ENCODE measurements at regions not wholly inside any gene's neighbourhood (a gene's known extent, or its start where the extent isn't known, plus 50 kb on each side); places are given as distances from the start of the nearest gene placed in this dataset.

GRCh38 chr20:1832634-1833033 lies 62.6 kb upstream of the SIRPA start:
- no peaks in the 10 kb centered on the region for H4K20me1 ChIP-seq (replicated peaks; ENCODE audit: control insufficient read depth, extremely low read depth, insufficient read depth, low read length)
- dilution Hi-C loops (cut with MboI; ENCODE audit: extremely low pct_ligation_motif_present, low sequenced_read_pairs) (no loop called here), intact Hi-C loops (cut with micrococcal nuclease) (no loop called here)
- H3K9me1 ChIP-seq (replicated peaks; ENCODE audit: control insufficient read depth, extremely low read depth, insufficient read depth, low read length): no peaks in the 10 kb centered on the region
- no peak overlapping the region for H3K27ac ChIP-seq (ENCODE audit: insufficient read depth, low read depth, low read length)
- no peak overlapping the region for H3K9ac ChIP-seq (replicated peaks; ENCODE audit: extremely low read depth, insufficient read depth, low read length)
- no peak overlapping the region for H3K4me3 ChIP-seq (replicated peaks in 1 of 3; ENCODE audit: insufficient read depth in 1 of 3, low read depth in 1 of 3, low read length in 3 of 3)
- ChIA-PET POLR2A (no interaction called here), CTCF (interaction anchor here (0.8 to 4.4 kb wide), 2 partner anchors 30 to 56 kb away, joined by 3 to 17 read pairs; no protein-coding TSS in a partner anchor)
- no peak for DNase-seq (ENCODE audit: low read depth, low spot score)
- no peak for TF ChIP-seq JUN (IDR thresholded peaks at IDR 0.05; ENCODE audit: borderline replicate concordance, insufficient read depth, insufficient read length, low read depth)
- no peak for TF ChIP-seq MYC (IDR thresholded peaks at IDR 0.05; ENCODE audit: low read depth, low read length)
- TF ChIP-seq POLR2A (IDR thresholded peaks at IDR 0.05; ENCODE audit: low read depth, low read length): no peak
- no peak for TF ChIP-seq EZH2 (IDR thresholded peaks at IDR 0.05; ENCODE audit: borderline replicate concordance, low read depth, low read length, severe bottlenecking)
- no peak for TF ChIP-seq MAX (IDR thresholded peaks at IDR 0.05; ENCODE audit: insufficient read depth, insufficient read length)
- TF ChIP-seq CTCF (IDR thresholded peaks at IDR 0.05; ENCODE audit: extremely low read depth in 1 of 2, insufficient read depth in 1 of 2, low read depth in 1 of 2, low read length in 2 of 2): no peak
- no peak overlapping the region for H3K4me2 ChIP-seq (ENCODE audit: insufficient read depth, low read length)
- H3K36me3 ChIP-seq (ENCODE audit: control insufficient read depth in 2 of 2, extremely low read depth in 1 of 2, insufficient read depth in 2 of 2, low read length in 2 of 2): no peaks in the 10 kb centered on the region
- H3K4me1 ChIP-seq (ENCODE audit: control insufficient read depth, extremely low read depth, insufficient read depth, low read length): peaks cover 9% of the 10 kb centered on the region
- H3K27me3 ChIP-seq (ENCODE audit: control insufficient read depth in 2 of 2, insufficient read depth in 2 of 2, low read length in 2 of 2): peaks cover 9 to 25% of the 10 kb centered on the region in 2 experiments
- FAIRE-seq: no peak
- no peaks in the 10 kb centered on the region for H3K79me2 ChIP-seq (ENCODE audit: control insufficient read depth, insufficient read depth, low read length)
- H2AFZ ChIP-seq (ENCODE audit: low read depth, low read length): no peak overlapping the region
- BruUV-seq (replicated peaks): no TSS peak
- H3K9me3 ChIP-seq (replicated peaks; ENCODE audit: control insufficient read depth, insufficient read depth, low read length): no peaks in the 10 kb centered on the region

- H4K20me1 ChIP-seq (replicated peaks; ENCODE audit: control insufficient read depth, extremely low read depth, insufficient read depth, low read length): no peaks in the 10 kb centered on the region
- ChIA-PET POLR2A (no interaction called here), CTCF (interaction anchor here (4.4 kb wide), 1 partner anchor 29 kb away, joined by 17 read pairs; no protein-coding TSS in a partner anchor)
- intact Hi-C loops (cut with micrococcal nuclease) (no loop called here), dilution Hi-C loops (cut with MboI; ENCODE audit: extremely low pct_ligation_motif_present, low sequenced_read_pairs) (no loop called here)
- no peaks in the 10 kb centered on the region for H3K9me1 ChIP-seq (replicated peaks; ENCODE audit: control insufficient read depth, extremely low read depth, insufficient read depth, low read length)
- no TSS peak for BruUV-seq (replicated peaks)
- no peak overlapping the region for H3K4me3 ChIP-seq (replicated peaks in 1 of 3; ENCODE audit: insufficient read depth in 1 of 3, low read depth in 1 of 3, low read length in 3 of 3)
- H2AFZ ChIP-seq (ENCODE audit: low read depth, low read length): no peak overlapping the region
- no peaks in the 10 kb centered on the region for H3K9me3 ChIP-seq (replicated peaks; ENCODE audit: control insufficient read depth, insufficient read depth, low read length)
- TF ChIP-seq MAX (IDR thresholded peaks at IDR 0.05; ENCODE audit: insufficient read depth, insufficient read length): no peak
- no peak for TF ChIP-seq POLR2AphosphoS5 (IDR thresholded peaks at IDR 0.05; ENCODE audit: insufficient read depth, low read depth, low read length)
- TF ChIP-seq POLR2A (IDR thresholded peaks at IDR 0.05; ENCODE audit: low read depth, low read length): no peak
- TF ChIP-seq JUN (IDR thresholded peaks at IDR 0.05; ENCODE audit: borderline replicate concordance, insufficient read depth, insufficient read length, low read depth): no peak
- no peak for TF ChIP-seq CTCF (IDR thresholded peaks at IDR 0.05; ENCODE audit: extremely low read depth in 1 of 2, insufficient read depth in 1 of 2, low read depth in 1 of 2, low read length in 2 of 2)
- H3K27ac ChIP-seq (ENCODE audit: insufficient read depth, low read depth, low read length): no peak overlapping the region
- H3K36me3 ChIP-seq (ENCODE audit: control insufficient read depth in 2 of 2, extremely low read depth in 1 of 2, insufficient read depth in 2 of 2, low read length in 2 of 2): no peaks in the 10 kb centered on the region
- H3K4me1 ChIP-seq (ENCODE audit: control insufficient read depth, extremely low read depth, insufficient read depth, low read length): peaks cover 9% of the 10 kb centered on the region
- no peak for DNase-seq (ENCODE audit: low read depth, low spot score)
- H3K9ac ChIP-seq (replicated peaks; ENCODE audit: extremely low read depth, insufficient read depth, low read length): no peak overlapping the region
- no peaks in the 10 kb centered on the region for H3K79me2 ChIP-seq (ENCODE audit: control insufficient read depth, insufficient read depth, low read length)
- H3K4me2 ChIP-seq (ENCODE audit: insufficient read depth, low read length): no peak overlapping the region
- no peak for FAIRE-seq
- peaks cover 9 to 23% of the 10 kb centered on the region in 2 experiments for H3K27me3 ChIP-seq (ENCODE audit: control insufficient read depth in 2 of 2, insufficient read depth in 2 of 2, low read length in 2 of 2)
These were observed 63.6 kb upstream of the SIRPA start for GRCh38 chr20:1831606-1832005.

Data from endothelial cell of umbilical vein (primary cell).